SJCRH30 (cell line): ENCODE measurements at regions not wholly inside any gene's neighbourhood (a gene's known extent, or its start where the extent isn't known, plus 50 kb on each side); places are given as distances from the start of the nearest gene placed in this dataset.
"Not testable (repeated sequence)": the region's sequence is repeated elsewhere in the genome, so short reads cannot be mapped to it uniquely, and the experiment has no call there.

Source experiments
- DNase-seq, 2 experiments: peaks; one replicate each; pipeline ENCODE4 v3.0.0-alpha.2; 2015 to 2020
- H3K27ac ChIP-seq: fragments of 250-450 bp; sonication (Bioruptor Pico); 2 replicates; pipeline ENCODE4 v1.5.1; 2020; ENCODE audit warnings: mild to moderate bottlenecking, moderate library complexity
- H3K27me3 ChIP-seq: fragments of 250-450 bp; sonication (Bioruptor Pico); 2 replicates; pipeline ENCODE4 v1.5.1; 2020; ENCODE audit warnings: mild to moderate bottlenecking, moderate library complexity
- H3K36me3 ChIP-seq: fragments of 250-450 bp; sonication (Bioruptor Pico); 2 replicates; pipeline ENCODE4 v1.5.1; 2020; ENCODE audit warnings: mild to moderate bottlenecking, moderate library complexity
- H3K4me1 ChIP-seq: fragments of 250-450 bp; sonication (Bioruptor Pico); 2 replicates; pipeline ENCODE4 v1.5.1; 2020; ENCODE audit warnings: mild to moderate bottlenecking, moderate library complexity
- H3K4me3 ChIP-seq: fragments of 250-450 bp; sonication (Bioruptor Pico); 2 replicates; pipeline ENCODE4 v1.5.1; 2020; ENCODE audit warnings: mild to moderate bottlenecking, moderate library complexity
- H3K9me3 ChIP-seq: fragments of 250-450 bp; sonication (Bioruptor Pico); replicated peaks from 2 replicates; pipeline ENCODE4 v1.5.1; 2020; ENCODE audit warnings: mild to moderate bottlenecking, moderate library complexity

DNA sequence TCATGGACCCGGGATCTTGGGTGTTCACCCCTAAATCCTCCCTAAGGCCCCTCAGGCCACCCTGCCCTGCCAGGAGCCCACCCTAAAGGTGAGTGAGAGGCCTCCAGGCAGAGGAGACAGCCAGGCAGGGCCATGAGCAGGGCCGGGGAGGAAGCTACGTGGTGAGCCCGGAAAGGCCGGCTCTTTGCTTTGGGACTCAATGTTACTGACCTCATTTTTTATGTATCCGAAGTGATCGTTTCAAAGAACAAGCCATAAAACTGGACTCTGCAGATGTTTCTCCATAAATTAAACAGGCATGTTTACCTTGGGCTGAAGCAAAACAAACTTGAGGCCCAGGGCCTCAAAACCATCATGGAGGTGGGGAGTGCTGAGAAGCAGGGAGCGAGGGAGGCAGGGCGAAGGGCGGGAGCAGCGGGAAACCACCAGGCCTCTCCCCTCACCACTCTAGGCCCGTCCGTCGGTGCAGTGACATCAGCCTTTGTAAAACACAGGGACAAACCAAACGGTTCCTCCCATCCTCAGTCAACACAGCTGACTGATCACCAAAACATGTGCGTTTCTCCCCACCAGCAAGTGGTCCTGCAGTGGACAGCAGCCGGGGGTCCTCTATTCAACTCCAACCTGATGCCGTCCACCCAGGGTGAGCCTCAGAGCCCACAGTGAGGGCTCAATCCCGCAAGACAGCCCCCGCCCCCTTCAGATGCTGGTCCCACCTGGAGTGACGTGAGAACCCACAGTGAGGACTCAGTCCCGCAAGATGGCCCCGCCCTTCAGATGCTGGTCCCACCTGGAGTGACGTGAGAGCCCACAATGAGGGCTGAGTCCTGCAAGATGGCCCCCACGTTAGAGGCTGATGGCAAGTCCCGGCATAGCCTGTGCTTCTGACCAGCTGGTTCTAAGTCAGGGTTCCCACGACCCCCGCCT is 102.9 kb upstream of the LRPAP1 start:
- no peaks in the 10 kb centered on the region for H3K36me3 ChIP-seq
- H3K27me3 ChIP-seq: peaks cover 7% of the 10 kb centered on the region; the same call in 1 of the 2 replicates
- H3K9me3 ChIP-seq: peaks cover 7% of the 10 kb centered on the region; the same call in 1 of the 2 replicates
- no peak overlapping the region for H3K27ac ChIP-seq
- H3K4me1 ChIP-seq: no peaks in the 10 kb centered on the region
- DNase-seq: no peak
- no peak overlapping the region for H3K4me3 ChIP-seq

DNA sequence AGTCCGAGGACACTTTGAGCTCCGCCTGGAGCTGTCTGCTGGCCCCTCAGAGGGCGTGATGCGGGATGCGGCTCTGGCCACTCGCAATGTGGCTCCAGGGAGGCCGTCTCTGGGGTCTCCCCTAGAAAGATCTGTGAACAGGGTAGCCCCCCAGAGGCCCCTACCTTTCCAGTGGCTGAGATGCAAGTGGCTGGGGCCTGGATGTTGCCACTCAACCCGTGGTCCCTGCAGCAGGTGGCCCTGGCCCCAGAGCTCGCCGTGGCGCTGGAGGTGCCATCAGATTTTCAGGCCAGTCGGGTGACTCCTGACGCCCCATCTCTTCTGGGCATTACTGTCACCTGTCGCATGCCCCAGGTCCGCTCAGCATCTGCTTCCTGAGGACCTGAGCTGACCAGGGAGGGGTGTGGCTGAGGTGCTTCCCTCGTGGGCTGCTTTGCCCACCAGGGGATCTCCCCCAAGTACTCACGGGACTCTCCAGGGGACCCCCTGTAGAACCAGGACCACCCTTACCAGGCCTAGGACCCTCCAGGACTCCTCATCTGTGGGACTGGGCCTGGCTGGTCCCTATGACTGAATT is 102.1 kb upstream of the LRPAP1 start:
- Histone ChIP-seq H3K9me3 (peaks cover 7% of the 10 kb centered on the region; the same call in 1 of the 2 replicates), H3K27me3 (peaks cover 7% of the 10 kb centered on the region; the same call in 1 of the 2 replicates), H3K36me3 (no peaks in the 10 kb centered on the region), H3K4me3 (no peak overlapping the region), H3K27ac (no peak overlapping the region), H3K4me1 (no peaks in the 10 kb centered on the region)
- DNase-seq: no peak

DNA sequence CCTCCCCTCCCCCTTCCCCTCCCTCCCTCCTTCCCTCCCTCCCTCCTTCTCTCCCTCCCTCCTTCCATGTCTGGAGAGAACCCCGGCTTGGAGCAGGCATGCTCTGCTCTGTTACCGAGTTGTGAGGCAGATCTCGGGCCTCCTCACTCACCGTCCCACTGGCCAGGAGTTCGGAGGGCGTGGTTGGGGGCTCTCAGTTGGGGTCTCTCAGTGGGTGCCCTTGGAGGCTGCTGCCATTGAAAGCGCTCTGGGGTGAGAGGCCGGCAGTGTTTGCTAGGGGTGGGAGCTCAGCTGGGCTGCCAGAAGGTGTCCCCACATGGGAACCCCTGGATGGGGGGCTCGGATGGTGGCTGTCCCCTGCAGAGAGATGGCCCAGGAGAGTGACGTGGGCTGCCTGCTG is 101.1 kb upstream of the LRPAP1 start:
- DNase-seq, H3K27me3 ChIP-seq, H3K36me3 ChIP-seq: not testable (repeated sequence)

DNA sequence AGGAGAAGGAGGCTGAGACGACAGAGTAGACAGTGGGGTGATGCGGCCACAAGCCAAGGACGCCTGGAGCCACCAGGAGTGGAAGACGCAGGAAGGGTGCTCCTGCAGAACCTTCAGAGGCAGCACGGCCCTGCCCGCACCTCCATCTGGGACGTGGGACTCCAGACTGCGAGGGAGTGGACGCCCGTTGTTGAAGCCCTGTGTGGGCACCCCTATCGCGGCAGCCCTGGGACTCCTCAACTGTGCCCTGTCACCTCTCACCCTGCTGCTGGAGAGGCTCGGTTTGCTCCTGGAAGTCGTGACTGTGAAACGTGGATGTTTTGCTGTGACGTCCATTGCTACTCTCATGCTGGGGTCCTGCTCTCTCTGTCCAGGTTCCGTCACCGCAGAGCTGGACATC is 100.6 kb upstream of the LRPAP1 start:
- H3K4me3 ChIP-seq, DNase-seq, H3K9me3 ChIP-seq, H3K36me3 ChIP-seq, H3K27ac ChIP-seq, H3K27me3 ChIP-seq, H3K4me1 ChIP-seq: not testable (repeated sequence)

More for the DNA sequence above, 101.1 kb upstream of the LRPAP1 start:
- not testable (repeated sequence) for H3K9me3 ChIP-seq, H3K27ac ChIP-seq, H3K4me1 ChIP-seq, H3K4me3 ChIP-seq

DNA sequence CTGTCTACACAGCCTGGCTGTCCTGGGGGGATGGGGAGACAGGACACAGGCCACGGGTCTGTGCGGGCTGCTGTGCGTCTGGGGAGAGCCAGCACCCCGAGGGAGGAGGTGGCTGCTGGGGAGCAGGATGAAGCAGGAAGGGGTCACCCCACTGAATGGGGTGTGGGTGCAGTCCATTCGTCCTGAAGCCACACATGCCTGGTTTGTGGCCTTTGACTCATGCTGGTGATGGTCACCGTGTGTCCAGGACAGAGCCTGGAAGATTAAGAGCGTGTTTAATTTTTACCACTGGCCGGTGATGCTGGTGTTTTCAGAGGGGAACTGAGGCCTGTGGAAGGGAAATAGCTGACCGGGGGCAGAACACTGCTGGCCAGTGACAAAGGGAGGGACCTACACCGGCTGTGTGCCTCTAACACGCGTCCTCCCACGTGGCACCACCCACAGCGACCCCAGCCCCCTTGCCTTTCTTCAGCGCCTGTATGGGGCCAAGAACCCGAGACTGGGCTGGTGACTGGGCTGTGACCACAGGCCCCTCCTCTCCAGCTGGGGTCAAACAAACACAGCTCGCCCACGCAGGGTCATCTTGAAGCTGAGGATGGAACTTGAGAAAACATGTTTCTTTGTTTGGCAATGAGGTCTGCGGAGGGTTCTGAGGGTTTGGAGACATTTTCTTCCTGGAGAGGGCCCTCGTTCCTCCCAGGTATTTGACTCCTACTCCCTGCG is 99.5 kb upstream of the LRPAP1 start:
- not testable (repeated sequence) for H3K36me3 ChIP-seq, H3K27me3 ChIP-seq, H3K27ac ChIP-seq, DNase-seq, H3K4me3 ChIP-seq, H3K4me1 ChIP-seq, H3K9me3 ChIP-seq

DNA sequence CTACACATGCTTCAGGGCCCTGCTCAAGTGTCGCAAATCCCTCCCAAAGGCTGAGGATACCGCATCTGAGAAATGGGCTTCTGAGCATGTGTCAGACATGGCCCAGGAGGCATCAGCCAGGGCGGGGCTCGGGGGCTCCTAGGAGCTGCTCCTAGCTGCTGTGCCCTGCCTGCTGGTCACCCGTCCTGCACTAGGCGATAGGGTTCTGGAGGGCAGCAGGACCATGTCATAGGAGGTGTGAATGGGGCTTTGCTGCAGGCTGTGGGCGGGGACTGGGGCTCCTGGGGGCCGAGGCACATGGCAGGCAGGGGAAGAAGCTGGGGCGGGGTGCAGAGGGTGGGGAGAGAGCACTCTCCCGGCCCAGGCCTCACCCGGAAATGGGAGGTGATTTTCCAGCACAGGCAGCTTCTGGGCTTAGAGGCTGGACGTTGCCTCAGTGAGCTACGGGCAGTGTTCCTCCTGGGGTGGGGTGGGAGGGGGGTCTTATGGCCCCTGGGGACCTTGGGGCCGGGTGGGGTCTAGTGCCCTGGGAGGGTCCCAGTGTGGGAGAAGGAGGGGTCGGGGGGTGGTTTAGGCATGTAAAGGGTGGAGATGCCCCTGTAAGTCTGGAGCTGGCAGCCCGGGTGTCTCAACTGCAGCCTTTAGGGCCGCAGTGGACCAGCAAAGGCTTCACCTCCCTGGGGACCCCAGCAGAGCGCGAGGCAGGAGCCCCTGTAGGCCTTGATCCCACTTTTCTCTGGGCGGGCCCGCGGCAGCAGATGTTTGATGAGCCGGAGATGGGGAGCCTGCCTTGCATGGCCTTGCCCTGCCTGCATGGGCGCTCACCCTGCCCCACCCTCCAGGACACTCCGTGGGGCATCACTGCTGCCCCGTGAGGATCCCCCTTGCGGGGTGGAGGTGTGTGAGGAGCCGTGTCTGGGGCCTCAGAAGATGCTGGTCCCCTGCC is 98.6 kb upstream of the LRPAP1 start:
- DNase-seq: no peak
- Histone ChIP-seq H3K36me3 (no peaks in the 10 kb centered on the region), H3K4me3 (no peak overlapping the region), H3K27me3 (no peaks in the 10 kb centered on the region), H3K9me3 (no peaks in the 10 kb centered on the region), H3K4me1 (no peaks in the 10 kb centered on the region), H3K27ac (no peak overlapping the region)

DNA sequence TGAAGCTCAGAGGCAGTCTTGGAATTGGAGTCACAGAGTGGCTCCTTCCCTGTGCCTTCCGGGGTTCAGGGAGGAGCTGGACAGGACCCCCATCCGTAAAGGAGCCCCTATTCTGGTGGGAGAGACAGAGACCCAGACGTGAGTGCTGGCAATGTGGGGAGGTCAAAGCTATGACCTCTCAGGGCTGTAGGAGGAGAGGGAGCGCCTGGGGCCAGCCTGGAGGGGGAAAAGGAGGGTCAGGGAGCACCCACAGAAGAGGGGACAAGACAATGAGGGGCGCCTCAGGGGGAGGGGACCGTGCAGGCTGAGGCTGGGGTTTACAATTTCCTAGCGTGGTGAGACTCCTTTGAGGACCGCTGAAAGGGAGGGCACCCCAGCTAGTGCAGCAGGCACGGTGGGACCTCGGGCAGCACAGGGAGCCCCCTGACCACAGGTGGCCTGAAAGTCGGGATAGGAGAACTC is 97.9 kb upstream of the LRPAP1 start:
- Histone ChIP-seq H3K36me3 (no peaks in the 10 kb centered on the region), H3K27ac (no peak overlapping the region), H3K4me1 (no peaks in the 10 kb centered on the region), H3K4me3 (no peak overlapping the region), H3K9me3 (no peaks in the 10 kb centered on the region), H3K27me3 (no peaks in the 10 kb centered on the region)
- no peak for DNase-seq

DNA sequence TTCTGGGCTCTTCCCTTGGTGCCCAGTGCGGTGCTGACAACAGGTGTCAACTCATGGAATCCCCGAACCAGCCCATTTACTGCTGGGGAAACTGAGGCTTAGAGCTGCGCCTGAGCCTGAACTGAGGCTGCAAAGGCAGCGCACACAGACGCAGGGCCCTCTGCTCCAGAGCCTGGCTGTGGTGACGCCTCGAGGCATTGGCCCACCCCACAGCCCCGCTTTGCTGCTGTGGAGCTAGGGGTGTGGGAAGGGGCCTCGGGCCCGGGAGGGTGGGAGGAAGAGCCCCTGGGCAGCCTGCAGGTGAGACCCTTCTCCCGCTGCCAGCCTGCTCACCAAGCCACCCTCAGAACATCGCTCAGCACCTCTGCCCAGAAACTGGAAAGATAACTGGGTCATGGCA is 97.4 kb upstream of the LRPAP1 start:
- Histone ChIP-seq H3K4me1 (no peaks in the 10 kb centered on the region), H3K27ac (no peak overlapping the region), H3K27me3 (no peaks in the 10 kb centered on the region), H3K9me3 (no peaks in the 10 kb centered on the region), H3K4me3 (no peak overlapping the region), H3K36me3 (no peaks in the 10 kb centered on the region)
- DNase-seq: no peak

DNA sequence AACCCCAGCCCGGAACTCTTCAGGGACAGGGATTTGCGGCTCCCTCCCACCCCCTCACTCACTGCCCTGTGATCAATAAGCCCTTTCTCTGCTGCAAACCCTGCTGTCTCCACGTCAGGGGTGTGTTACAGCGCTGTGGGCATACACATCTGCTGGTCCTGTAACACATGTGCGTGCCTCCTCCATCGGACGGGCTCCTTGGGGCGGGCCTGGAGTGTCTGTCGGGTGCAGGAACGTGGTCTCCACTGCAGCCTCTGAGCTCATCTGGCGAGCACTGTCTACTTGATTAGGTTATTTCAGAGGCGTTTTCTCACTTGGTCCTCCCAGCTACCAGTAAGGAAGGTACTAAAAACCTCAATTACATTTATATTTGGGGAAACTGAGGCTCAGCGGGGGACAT is 97.0 kb upstream of the LRPAP1 start:
- not testable (repeated sequence) for DNase-seq, H3K4me3 ChIP-seq, H3K27me3 ChIP-seq, H3K9me3 ChIP-seq, H3K4me1 ChIP-seq, H3K27ac ChIP-seq, H3K36me3 ChIP-seq

DNA sequence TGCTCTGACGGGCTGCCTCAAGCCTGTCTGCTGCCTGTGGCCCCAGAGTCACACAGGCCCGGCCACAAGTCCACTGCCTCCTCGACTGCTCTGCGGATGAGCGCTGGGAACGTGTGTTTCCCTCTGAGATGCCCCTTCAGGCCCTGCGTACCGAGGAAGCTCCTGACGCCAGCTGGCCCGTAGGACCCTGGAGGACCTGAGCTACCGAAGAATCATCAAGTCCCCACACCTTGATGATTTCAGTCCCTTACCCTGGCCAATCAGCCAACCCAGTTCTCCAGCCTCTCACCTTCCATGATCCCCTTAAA is 96.6 kb upstream of the LRPAP1 start:
- H3K9me3 ChIP-seq: no peaks in the 10 kb centered on the region
- no peak overlapping the region for H3K4me3 ChIP-seq
- H3K27ac ChIP-seq: no peak overlapping the region
- no peaks in the 10 kb centered on the region for H3K27me3 ChIP-seq
- H3K4me1 ChIP-seq: no peaks in the 10 kb centered on the region
- no peak for DNase-seq
- H3K36me3 ChIP-seq: no peaks in the 10 kb centered on the region

DNA sequence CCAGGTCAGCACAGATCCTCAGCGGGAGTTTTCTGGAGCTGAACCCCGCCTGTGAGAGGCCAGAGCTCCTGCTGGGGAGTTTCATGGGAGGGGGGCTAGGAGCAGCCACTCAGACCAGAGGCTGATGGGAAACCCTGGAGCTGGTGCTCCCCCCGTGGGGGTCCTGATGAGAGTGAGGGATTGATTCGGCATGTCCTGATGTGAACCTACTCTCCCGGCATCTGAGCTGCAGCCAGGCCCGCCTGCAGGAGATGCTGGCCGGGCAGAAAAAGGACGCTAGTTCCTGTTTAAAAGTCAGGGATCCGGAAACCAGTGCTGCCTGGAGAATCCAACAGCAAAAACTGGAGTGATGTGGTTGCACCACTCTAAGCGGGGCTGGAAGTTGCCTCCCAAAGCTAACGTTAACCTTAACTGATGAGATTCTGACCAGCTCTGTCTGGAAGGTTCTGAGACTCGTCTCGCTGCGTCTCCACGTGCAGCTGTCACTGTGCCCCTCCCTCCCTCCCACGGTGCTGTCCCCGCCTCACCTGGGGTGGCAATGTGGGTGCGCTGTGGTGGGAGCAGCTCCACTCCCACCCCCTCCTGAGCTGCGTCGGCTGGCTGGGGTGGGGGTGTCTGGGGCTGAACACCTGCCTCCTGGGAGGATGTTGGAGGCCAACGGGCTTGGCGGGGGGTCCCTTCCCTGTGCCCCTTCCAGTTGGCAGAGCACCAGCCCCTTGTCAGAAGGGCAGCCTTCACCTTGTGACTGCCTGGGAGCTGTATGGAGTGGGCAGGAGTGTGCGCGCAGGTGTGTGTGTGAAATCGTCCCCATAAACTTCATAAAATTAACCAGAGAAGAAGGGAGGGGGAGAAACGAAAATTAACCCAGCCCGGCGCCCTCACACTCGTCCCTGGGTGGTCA is 96.0 kb upstream of the LRPAP1 start:
- not testable (repeated sequence) for H3K9me3 ChIP-seq, H3K27ac ChIP-seq, DNase-seq, H3K27me3 ChIP-seq, H3K36me3 ChIP-seq, H3K4me1 ChIP-seq, H3K4me3 ChIP-seq

DNA sequence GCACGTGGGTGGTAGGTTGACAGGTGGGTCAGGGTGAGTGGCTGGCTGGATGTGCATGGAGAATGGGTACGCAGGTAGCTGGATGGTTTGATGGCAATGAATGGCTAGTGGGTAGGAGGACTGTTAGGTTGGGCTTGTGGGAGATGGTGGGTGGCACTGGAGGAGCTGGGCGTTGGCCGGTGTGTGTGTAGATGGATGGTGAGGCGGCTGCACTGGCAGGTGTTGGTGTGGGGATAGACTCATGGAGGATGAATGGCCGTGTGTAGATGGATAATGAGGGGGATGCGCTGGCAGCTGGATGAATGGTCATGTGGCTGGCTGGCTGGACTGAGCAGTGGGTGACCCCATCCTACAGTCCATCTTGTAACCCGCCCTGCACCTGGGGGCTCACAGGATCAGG is 95.2 kb upstream of the LRPAP1 start:
- not testable (repeated sequence) for H3K27ac ChIP-seq, H3K36me3 ChIP-seq, H3K9me3 ChIP-seq, H3K4me1 ChIP-seq, DNase-seq, H3K4me3 ChIP-seq, H3K27me3 ChIP-seq

DNA sequence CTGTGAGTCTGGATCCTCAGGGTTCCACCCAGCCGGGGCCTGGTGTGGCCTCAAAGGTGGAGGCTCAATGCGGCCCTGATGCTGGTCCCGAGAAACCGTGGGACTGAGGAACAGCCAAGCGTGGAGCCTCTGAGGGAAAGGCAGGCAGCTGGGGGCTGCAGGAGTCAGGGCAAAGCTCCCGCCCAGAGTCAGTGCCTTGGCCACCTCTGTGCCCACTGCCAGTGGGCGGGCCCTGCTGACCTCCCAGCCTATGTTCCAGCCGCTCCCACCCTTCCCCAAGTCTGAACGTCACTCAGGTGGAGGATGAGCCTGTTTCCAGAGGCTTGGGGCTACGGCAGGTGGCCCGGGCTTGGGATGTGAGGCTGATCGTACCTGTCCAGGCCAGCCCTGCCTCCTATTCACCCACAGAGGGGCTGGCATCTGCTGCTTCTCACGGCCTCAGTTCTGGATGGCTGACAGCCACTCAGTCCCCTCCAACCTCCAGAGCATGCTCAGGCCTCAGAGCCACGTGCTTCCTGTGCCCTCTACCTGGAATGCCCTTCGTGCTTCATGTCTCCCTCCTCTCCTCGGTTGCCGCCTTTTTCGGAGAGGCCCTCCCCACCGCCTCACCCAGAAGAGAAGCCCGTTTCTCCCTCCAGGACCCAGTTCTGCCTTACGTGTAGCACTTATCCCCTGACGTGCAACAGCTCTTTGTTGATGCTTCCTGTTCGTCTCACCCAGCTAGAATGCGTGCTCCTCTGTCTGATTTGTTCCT is 94.1 kb upstream of the LRPAP1 start:
- not testable (repeated sequence) for H3K4me1 ChIP-seq, H3K36me3 ChIP-seq, H3K9me3 ChIP-seq, H3K4me3 ChIP-seq, H3K27ac ChIP-seq, H3K27me3 ChIP-seq, DNase-seq
